NCI-H69 (cell line): ENCODE measurements at regions not wholly inside any gene's neighbourhood (a gene's known extent, or its start where the extent isn't known, plus 50 kb on each side); places are given as distances from the start of the nearest gene placed in this dataset.
"Not testable (repeated sequence)": the region's sequence is repeated elsewhere in the genome, so short reads cannot be mapped to it uniquely, and the experiment has no call there.

Experiments used
- DNase-seq: peaks from one replicate; lab custom pipeline; 2025; lab: John Stamatoyannopoulos, UW

- DNase-seq, result no peak
These were observed 64.1 kb upstream of the MMS22L start for GRCh38 chr6:97347111-97347510.

GRCh38 chr6:97361286-97361685 is 78.3 kb upstream of the MMS22L start:
- peak; percentile 40 for DNase-seq

DNA sequence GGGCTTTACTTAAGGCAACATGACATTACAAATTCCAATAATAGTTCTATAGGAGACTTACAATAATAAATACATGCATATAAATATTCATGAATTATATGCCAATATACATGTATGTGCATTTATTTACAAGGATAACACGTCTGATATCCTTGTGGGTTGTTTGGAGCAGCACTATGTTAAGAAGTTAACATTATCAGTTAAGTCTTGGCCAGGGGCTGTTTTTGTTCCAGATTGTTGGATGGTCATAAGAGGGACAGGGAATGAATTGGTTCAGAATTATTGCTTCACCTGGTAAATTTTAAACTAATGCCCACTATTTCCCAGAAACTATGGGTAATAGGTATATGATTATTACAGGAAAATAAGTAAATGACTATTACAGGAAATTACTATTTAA is 81.3 kb upstream of the MMS22L start:
- DNase-seq, result no peak

DNA sequence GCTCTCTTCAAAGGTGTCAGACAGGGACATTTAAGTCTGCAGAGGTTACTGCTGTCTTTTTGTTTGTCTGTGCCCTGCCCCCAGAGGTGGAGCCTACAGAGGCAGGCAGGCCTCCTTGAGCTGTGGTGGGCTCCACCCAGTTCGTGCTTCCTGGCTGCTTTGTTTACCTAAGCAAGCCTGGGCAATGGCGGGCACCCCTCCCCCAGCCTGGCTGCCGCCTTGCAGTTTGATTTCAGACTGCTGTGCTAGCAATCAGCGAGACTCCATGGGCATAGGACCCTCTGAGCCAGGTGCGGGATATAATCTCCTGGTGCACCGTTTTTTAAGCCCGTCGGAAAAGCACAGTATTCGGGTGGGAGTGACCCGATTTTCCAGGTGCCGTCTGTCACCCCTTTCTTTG is 99.1 kb upstream of the MMS22L start:
- DNase-seq, result not testable (repeated sequence)

GRCh38 chr6:97392735-97393134 is 109.7 kb upstream of the MMS22L start:
- no peak for DNase-seq

- peak; percentile 80 for DNase-seq
These were observed 111.2 kb upstream of the MMS22L start for GRCh38 chr6:97394160-97394748.

- DNase-seq, result no peak
These were observed 113.9 kb upstream of the MMS22L start for GRCh38 chr6:97396880-97397279.

- peak; percentile 40 for DNase-seq
These were observed 116.2 kb upstream of the MMS22L start for GRCh38 chr6:97399208-97399607.

DNA sequence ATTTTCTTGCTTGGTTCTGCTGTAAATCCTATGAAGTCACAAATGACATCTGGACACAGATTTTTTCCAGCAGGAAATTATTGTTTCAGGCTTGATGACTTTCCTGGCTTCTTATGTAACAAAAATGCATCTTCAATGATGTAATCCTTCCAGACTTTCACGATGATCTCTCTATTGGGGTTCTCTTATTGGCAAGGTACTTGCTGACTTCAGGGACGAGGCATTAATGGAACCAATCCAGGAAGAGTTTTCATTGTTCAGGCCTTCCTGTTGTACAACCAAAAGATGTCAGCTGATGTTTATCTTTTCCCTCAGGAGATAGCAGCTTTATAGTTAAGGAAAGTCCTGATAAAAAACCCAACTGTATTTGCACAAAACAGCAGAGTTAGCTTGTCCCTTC is 118.5 kb upstream of the MMS22L start:
- no peak for DNase-seq

GRCh38 chr6:97405818-97406409 is 122.9 kb upstream of the MMS22L start:
- peak; percentile 74 for DNase-seq

GRCh38 chr6:97406633-97407032 is 123.6 kb upstream of the MMS22L start:
- no peak for DNase-seq

- no peak for DNase-seq
These were observed 128.6 kb upstream of the MMS22L start for GRCh38 chr6:97411610-97412009.

DNA sequence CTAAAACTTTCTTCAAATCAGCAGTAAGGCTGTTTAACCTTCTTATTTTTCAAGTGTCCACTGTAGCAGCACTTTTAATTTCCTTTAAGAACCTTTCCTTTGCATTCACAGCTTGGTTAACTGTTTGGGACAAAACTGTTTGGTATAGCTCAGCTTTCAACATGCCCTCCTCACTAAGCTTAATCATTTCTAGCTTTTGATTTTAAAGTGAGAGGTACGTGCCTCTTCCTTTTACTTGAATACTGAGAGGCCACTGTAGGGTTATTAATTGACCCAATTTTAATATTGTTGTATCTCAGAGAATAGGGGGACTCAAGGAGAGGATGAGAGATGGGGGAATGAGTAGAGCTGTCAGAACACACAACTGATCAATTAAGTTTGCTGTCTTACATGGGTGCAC is 129.5 kb upstream of the MMS22L start:
- DNase-seq, result no peak

GRCh38 chr6:97422171-97422570 is 139.2 kb upstream of the MMS22L start:
- DNase-seq, result no peak

DNA sequence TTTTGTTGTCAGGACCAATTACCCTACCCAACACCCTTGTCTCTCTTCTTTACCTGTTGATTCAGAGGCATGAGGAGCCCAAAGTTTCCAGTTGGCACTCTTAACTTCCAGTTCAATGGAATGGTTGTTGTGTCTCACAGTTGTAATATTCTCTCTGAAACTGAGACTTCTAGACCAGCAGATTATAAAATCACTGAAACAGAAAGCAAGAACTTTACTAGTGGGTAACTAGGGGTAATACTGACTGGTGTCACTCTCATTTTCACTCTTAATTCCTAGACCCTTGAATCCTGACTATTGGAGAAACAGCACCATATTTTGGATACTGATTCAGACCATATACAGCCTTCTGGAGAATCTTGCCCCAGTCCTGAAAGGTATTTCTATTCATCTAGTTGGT is 140.2 kb upstream of the MMS22L start:
- DNase-seq, result no peak

- no peak for DNase-seq
These were observed 144.6 kb upstream of the MMS22L start for GRCh38 chr6:97427648-97428047.

- peak; percentile 76 for DNase-seq
These were observed 154.1 kb upstream of the MMS22L start for GRCh38 chr6:97437087-97437486.

- no peak for DNase-seq
These were observed 155.1 kb upstream of the MMS22L start for GRCh38 chr6:97438011-97438671.

GRCh38 chr6:97440590-97441176 is 157.7 kb upstream of the MMS22L start:
- peak; percentile 89 for DNase-seq

DNA sequence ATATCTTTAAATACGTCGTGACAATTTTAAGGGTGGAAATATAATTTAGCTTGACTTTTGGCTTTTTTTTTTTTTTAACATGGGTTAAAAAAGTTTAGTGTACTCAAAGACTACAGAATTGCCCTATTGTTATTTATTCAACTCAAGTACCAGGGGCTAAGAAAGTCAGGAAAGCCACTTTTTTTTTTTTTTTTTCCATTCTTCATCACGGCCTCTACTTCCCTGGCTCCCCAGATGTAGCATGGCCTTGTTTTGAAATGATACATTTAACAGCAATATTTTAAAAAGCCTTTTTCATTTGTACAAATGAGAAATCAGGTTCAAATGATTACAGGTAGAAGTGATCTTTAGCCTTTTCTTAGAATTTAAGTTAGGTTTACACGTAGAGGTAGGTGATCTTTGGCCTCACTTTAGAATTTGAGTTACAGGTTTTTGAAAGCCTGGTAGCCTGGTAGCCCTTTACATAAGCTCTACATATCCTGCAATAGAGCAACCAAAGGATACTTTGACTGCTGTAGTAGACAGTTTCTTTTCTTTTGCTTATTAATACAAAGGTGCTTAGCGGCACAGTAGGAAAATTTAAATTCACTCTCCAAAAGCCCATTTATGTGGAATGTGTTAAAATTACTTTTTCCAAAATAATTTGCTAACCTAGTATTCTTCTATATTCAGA is 160.5 kb upstream of the MMS22L start:
- no peak for DNase-seq

- DNase-seq, result no peak
These were observed 162.4 kb upstream of the MMS22L start for GRCh38 chr6:97445407-97445806.

- DNase-seq, result no peak
These were observed 166.5 kb upstream of the MMS22L start for GRCh38 chr6:97449444-97449966.
